ENCODE measurements at regions not wholly inside any gene's neighbourhood (a gene's known extent, or its start where the extent isn't known, plus 50 kb on each side); places are given as distances from the start of the nearest gene placed in this dataset.
A peak's percentile ranks its signal among the peaks of the same experiment; 100 is the strongest.

DNA sequence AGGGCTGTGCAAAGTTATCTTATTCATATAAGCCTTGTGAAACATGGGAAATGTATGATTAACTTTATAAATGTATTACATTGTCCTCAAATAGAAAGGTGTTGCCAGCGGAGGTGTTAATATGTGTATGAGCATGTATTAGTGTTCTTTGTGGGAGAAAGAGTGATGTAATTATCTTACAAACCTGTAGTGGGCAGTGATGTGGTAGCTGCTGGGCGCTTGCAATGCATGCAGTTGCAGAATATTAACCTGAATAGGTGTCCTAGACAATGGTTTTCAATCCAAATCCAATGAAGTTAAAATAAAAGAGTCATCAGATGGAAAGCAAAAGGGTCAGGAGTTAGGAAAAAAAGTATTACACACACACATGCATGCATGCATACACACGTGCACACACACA is 881.3 kb upstream of the CADM2 start:
- no peak for TF ChIP-seq MYC (IDR thresholded peaks at IDR 0.05; ENCODE audit: low read depth, low read length)
- no peak for TF ChIP-seq POLR2A (IDR thresholded peaks at IDR 0.05; ENCODE audit: extremely low read depth, insufficient read length)
- TF ChIP-seq CTCF (IDR thresholded peaks at IDR 0.05; ENCODE audit: low read depth, low read length), result peak; percentile 14
- no peak for TF ChIP-seq MAX (IDR thresholded peaks at IDR 0.05; ENCODE audit: low read depth, low read length)
- H3K4me3 ChIP-seq (ENCODE audit: low read depth, low read length), result no peak overlapping the region
- peak; percentile 10 for DNase-seq (ENCODE audit: low read depth)

- TF ChIP-seq POLR2A (IDR thresholded peaks at IDR 0.05; ENCODE audit: extremely low read depth, insufficient read length), result no peak
- no peak for TF ChIP-seq MAX (IDR thresholded peaks at IDR 0.05; ENCODE audit: low read depth, low read length)
- TF ChIP-seq MYC (IDR thresholded peaks at IDR 0.05; ENCODE audit: low read depth, low read length), result no peak
- no peak for TF ChIP-seq CTCF (IDR thresholded peaks at IDR 0.05; ENCODE audit: low read depth, low read length)
- no peak for DNase-seq (ENCODE audit: low read depth)
- H3K4me3 ChIP-seq (ENCODE audit: low read depth, low read length), result no peak overlapping the region
Measured at GRCh38 chr3:84082726-84083125, 876.1 kb upstream of the CADM2 start.

GRCh38 chr3:84092907-84093306 is 865.9 kb upstream of the CADM2 start:
- no peak for TF ChIP-seq POLR2A (IDR thresholded peaks at IDR 0.05; ENCODE audit: extremely low read depth, insufficient read length)
- no peak for TF ChIP-seq CTCF (IDR thresholded peaks at IDR 0.05; ENCODE audit: low read depth, low read length)
- TF ChIP-seq MYC (IDR thresholded peaks at IDR 0.05; ENCODE audit: low read depth, low read length), result no peak
- TF ChIP-seq MAX (IDR thresholded peaks at IDR 0.05; ENCODE audit: low read depth, low read length), result no peak
- DNase-seq (ENCODE audit: low read depth), result no peak
- H3K4me3 ChIP-seq (ENCODE audit: low read depth, low read length), result no peak overlapping the region

GRCh38 chr3:84096188-84096587 is 862.6 kb upstream of the CADM2 start:
- no peak for TF ChIP-seq MAX (IDR thresholded peaks at IDR 0.05; ENCODE audit: low read depth, low read length)
- TF ChIP-seq CTCF (IDR thresholded peaks at IDR 0.05; ENCODE audit: low read depth, low read length), result no peak
- TF ChIP-seq POLR2A (IDR thresholded peaks at IDR 0.05; ENCODE audit: extremely low read depth, insufficient read length), result no peak
- TF ChIP-seq MYC (IDR thresholded peaks at IDR 0.05; ENCODE audit: low read depth, low read length), result no peak
- no peak for DNase-seq (ENCODE audit: low read depth)
- H3K4me3 ChIP-seq (ENCODE audit: low read depth, low read length), result no peak overlapping the region

GRCh38 chr3:84100861-84101260 is 857.9 kb upstream of the CADM2 start:
- no peak overlapping the region for H3K4me3 ChIP-seq (ENCODE audit: low read depth, low read length)
- TF ChIP-seq MAX (IDR thresholded peaks at IDR 0.05; ENCODE audit: low read depth, low read length), result no peak
- TF ChIP-seq CTCF (IDR thresholded peaks at IDR 0.05; ENCODE audit: low read depth, low read length), result no peak
- TF ChIP-seq MYC (IDR thresholded peaks at IDR 0.05; ENCODE audit: low read depth, low read length), result no peak
- no peak for TF ChIP-seq POLR2A (IDR thresholded peaks at IDR 0.05; ENCODE audit: extremely low read depth, insufficient read length)
- no peak for DNase-seq (ENCODE audit: low read depth)

All from NB4 (cell line).